GM21717 (cell line): ENCODE measurements at regions not wholly inside any gene's neighbourhood (a gene's known extent, or its start where the extent isn't known, plus 50 kb on each side); places are given as distances from the start of the nearest gene placed in this dataset.
"Not testable (repeated sequence)": the region's sequence is repeated elsewhere in the genome, so short reads cannot be mapped to it uniquely, and the experiment has no call there.

Experiments used
- ATAC-seq: cut with Tn5 transposase; IDR thresholded peaks from one replicate; pipeline ENCODE4 v1.9.1; 2021; ENCODE audit warnings: mild to moderate bottlenecking, moderate library complexity; ENCODE audit not compliant: unreplicated experiment

DNA sequence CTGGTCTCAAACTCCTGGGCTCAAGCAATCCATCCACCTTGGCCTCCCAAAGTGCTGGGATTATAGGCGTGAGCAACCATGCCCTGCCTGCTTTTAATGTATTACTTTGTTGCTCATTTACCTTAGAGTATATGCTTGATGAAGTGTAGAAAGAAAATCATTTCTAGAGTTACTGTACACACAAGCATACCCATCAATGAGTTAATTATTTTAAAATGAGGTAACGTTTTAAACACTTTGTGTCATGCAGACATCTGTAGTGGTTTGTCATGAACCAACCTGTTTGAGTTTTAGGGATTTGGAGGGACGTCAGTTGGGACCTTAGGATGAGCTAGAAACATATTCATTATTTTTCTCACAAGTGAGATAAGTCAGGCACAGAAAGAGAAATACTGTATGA lies 332.4 kb upstream of the IGF1R start:
- ATAC-seq, result no peak

DNA sequence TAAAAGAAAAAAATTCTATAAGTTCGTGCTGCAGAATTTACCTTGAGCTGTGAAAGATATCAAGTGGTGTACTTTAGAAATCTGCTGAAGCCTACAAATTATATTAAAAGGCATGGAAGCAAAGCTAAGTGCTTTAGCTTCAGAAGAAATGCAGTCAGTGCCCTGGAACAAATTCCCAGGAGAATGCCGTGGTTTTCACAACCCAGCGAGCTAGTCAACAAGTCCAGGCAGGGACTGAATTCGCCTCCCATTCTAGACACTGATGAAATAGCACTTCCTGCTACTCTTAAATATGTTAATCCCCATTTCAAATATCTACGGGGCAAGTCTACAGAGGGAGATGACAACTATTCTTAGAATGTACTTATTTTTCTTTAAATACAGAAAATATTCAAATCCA lies 326.4 kb upstream of the IGF1R start:
- ATAC-seq, result no peak

DNA sequence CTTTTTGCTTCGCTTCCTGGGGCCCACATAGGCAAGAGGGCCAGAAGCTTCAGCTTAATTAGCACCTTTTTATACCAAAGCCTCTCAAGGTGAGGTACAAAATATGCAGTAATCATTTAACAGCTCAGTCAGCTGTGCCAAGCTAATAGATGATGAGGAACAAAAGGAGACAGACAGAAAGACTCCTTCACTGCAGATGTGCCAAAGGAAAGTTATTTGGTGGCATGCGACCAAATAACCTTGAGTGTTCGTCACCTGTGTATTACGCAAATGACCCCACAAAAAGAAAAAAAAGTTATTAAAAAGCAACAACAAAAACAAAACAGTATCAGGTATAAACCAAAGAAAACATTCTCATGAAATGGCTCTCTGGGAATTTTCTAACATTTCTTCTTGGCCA lies 325.8 kb upstream of the IGF1R start:
- ATAC-seq, result no peak

DNA sequence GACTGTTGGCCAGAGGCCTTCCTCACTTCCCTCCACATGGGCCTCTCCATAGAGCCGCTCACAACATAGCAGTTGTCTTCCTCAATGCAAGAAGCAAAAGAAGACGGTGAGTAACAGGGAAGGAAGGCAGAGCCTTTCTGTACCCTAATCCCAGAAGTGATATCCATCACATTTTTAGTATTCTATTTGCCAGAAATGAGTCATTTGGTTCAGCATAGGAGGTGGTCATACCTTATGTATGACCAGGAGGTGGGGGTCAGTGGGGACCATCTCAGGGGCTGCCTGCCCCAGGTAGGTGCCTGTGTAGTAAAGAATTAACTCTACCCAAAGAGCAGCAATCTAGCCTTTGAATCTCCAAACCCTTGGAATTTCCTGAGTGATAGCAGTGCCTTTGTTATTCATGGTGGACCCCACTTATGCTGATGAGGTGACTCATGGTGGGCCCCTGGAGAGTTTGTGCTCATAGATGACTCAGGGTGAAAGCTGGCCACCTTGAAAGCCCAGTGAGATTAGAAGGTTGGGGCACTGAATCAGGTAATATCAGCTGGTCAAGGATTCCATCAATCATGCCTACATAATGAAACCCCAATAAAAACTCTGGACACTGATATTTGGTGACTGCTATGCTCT lies 323.9 kb upstream of the IGF1R start:
- no peak for ATAC-seq

DNA sequence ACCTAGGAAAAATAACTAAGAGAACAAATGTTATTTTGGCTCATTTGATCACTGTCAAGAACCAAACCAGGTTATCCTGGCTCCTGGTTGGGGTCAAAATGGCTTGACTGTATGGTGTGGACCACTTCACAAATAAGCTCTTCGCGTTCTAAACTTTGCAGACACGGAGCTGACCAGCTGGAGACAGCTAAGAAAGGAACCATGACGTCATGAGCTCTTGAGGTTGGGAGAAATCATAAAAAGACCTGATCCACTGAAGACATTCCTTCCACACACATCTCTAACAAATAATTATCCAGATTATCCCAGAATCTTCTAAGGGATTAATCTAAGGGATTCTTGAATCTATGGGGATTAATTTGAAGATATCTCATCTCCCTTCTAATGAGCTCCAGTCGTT lies 321.5 kb upstream of the IGF1R start:
- no peak for ATAC-seq

GRCh38 chr15:98330258-98330657 lies 318.1 kb upstream of the IGF1R start:
- ATAC-seq, result no peak

DNA sequence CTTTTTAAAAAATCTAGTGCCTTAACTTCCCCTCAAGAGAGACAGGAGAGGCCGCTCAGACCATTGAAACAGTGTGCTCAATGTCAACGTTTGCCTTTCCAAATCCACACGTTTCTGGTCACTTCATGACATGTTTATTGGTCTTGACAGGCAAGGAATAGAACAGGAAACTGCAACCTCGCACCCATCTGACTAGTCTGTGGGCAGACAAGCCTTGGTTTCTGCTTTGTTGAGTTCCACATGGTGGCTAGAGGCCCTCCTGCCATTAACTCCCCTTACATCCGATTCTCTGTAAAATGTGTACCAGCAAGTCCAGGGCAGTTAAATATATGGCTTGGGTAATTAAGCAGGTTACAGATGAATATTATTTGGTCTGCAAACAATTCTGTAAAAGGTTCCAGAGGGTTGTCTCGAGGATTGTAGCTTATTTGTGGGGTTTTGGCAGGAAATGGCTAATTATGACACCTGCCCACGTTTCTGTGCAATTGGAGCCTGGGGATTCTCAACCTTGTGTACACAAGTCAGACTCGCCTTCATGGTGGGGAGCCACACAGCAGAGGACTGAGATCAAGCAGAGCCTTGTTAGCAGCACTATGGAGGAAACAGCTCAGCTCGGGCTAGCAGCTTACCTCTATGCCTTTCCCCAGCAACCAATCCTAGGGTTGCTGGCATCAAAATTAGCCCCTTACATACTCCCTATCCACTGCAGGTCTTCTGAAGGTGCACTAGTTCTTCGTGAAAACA lies 317.5 kb upstream of the IGF1R start:
- no peak for ATAC-seq

DNA sequence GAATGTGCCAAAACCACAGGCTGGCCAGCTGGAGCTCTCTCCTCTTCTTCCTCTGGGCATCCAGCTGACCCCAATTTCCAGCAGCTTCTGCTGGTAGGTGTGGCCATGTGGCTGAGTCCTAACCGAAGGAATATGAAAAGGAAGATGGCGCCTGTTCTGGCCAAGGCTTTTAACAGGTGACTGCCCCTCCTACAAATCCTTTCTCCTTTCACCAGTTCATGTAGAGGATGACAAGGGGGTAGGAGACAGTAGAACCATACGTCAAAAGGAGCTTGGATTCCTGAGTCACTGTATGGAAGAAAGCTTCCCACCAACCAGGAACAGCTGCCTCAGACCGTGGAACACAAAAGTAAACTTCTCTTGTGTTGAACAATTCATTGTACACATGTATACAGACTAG lies 316.7 kb upstream of the IGF1R start:
- no peak for ATAC-seq

- no peak for ATAC-seq
Observed at GRCh38 chr15:98333251-98333650, 315.1 kb upstream of the IGF1R start.

DNA sequence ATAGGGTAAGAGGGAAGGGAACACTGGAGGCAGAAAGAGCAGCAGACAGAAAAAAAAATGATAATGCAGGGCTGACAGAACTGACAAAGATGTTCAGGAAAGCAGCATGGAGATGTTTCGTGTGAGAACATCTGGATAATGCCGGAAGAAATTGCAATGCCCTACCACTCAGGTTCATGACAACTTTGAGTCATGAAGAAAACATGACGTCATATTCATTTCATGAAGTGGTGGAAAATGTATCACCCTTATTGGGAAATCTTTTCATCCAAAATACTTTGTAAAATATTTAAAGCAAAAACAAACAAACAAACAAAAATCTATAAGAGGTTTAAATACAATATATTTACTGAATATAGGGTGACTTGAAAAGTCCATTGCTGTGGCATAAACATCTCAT lies 305.4 kb upstream of the IGF1R start:
- ATAC-seq, result no peak

DNA sequence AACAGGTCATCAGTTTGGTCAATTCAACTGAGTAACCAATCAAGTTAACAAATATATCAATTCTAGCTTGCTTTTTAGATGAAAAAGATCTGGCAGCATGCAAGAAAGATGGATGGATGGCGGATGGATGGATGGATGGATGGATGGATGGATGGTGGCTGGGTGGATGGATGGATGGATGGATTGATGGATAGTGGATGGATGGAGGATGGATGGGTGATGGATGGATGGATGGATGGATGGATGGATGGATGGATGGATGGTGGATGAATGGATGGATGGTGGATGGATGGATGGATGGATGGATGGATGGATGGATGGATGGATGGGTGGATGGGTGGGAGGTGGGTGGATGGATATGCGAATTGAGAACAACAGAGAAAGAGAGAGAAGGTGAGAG lies 303.7 kb upstream of the IGF1R start:
- ATAC-seq, result no peak

DNA sequence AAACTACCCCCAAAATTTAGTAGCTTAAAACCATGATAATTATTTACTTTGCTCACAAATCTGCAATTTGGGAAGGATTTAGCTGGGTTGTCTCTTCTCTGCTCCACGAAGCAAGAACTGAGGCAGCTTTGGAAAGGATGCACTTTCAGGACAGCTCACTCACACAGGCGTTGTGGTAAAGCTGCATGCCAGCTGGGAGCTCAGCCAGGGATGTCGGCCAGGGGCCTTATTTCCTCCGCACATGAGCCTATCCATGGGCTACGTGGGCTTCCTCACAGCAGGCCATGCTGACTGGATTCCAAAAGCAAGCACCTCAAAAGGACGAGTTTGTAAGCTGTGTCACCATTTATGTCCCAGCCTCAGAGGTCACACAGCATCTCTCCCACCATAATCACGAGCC lies 301.3 kb upstream of the IGF1R start:
- ATAC-seq, result no peak

- ATAC-seq, result no peak
Observed at GRCh38 chr15:98347866-98348265, 300.5 kb upstream of the IGF1R start.

GRCh38 chr15:98350276-98350675 lies 298.1 kb upstream of the IGF1R start:
- ATAC-seq, result no peak

GRCh38 chr15:98358274-98358673 lies 290.1 kb upstream of the IGF1R start:
- ATAC-seq, result not testable (repeated sequence)

GRCh38 chr15:98358971-98359370 lies 289.4 kb upstream of the IGF1R start:
- no peak for ATAC-seq

- ATAC-seq, result no peak
Observed at GRCh38 chr15:98363416-98363815, 284.9 kb upstream of the IGF1R start.

DNA sequence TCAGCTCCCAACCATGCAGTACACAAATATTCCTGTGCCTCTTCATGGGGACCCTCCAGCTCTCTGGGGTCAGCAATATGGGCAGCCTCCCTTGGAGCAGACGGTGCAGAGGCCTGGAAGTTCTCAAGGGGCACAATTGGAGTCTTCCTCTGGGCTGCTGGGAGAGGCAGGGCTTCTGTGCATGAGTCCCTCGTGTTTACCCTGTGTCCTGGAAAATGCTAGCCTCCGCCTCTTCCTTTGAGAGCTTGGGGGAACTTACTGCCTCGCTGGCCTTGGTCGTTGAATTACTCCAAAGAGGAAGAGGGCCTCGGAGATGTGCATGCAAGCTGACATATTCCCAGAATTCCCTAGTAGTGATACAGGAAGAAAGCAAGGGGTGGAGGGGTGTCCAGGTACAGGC lies 284.4 kb upstream of the IGF1R start:
- ATAC-seq, result no peak

- no peak for ATAC-seq
Observed at GRCh38 chr15:98369081-98369716, 279.1 kb upstream of the IGF1R start.

DNA sequence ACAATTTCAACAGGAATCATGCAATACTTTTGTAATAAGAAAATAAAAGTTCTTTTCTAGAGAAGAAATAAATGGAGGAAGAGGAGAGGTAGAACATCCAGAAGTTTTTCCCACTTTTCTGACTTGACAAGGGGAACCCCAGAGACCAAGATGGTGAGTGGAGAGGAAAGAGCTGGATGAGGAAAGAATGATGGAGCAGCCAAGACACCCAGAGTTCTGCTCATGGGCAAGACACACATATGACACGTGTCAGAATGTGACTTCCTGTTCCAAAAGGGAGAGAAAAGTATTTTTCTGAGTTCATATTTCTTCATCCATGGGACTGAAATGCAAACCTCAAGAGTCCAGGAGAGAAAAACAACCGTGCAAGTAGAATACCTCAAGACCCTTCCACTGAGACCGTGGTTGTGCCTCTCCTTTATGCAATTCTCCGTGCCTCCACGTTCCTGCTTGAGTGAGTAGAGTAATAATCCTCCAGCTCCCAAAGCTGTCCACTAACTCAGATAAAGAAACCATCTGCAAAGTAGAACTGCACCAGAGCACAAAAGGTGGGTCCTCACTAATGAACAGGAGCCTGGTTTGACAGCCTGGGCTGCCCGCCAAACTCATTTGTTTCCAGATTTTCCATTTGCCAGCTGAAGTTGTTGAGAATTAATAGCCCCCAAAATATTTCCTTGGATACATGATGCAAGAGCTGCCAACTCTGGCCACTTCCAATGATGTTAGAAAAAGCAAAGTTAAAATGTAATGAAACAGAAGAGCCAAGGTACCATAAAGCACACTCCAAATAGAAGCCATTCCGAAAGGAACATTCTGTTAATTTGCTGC lies 272.6 kb upstream of the IGF1R start:
- no peak for ATAC-seq

GRCh38 chr15:98380721-98381120 lies 267.6 kb upstream of the IGF1R start:
- ATAC-seq, result no peak
